ENCODE measurements at regions not wholly inside any gene's neighbourhood (a gene's known extent, or its start where the extent isn't known, plus 50 kb on each side); places are given as distances from the start of the nearest gene placed in this dataset.
"Not testable (repeated sequence)": the region's sequence is repeated elsewhere in the genome, so short reads cannot be mapped to it uniquely, and the experiment has no call there.

DNA sequence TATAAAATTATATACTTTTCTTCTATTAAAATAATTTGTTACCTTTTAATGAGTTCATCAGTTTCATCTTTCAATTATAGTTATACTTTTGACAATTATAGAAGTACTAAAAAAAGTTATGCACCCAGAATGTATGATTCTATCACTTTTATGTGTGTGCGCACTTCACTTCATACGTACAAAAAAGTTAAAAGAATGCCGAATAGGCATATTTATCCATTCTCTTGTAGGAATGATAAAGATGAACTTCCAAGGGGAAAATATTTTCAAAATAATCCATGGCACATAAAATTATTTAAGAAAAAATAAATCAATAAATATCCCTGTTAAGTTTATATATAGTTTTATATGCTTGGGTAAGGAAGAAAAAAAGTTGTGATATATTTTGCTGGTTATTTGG is 166.9 kb upstream of the PRSS1 start:
- no peaks in the 10 kb centered on the region for H3K36me3 ChIP-seq (replicated peaks in 1 of 2)
- 91 to 98% (median 96%) methylated on average over 3 of the region's 3 CpGs for WGBS, 4 donors
- H3K4me1 ChIP-seq (replicated peaks in 1 of 2), result no peaks in the 10 kb centered on the region
- intact Hi-C loops (cut with DNase I), result no loop called here
- no peaks in the 10 kb centered on the region for H3K9me3 ChIP-seq (replicated peaks in 1 of 3)
- no peak overlapping the region for H3K27ac ChIP-seq
- DNase-seq, result no peak
- H3K27me3 ChIP-seq, result no peaks in the 10 kb centered on the region
- no peak overlapping the region for H3K4me3 ChIP-seq
- no peak for TF ChIP-seq POLR2A (IDR thresholded peaks at IDR 0.05)

DNA sequence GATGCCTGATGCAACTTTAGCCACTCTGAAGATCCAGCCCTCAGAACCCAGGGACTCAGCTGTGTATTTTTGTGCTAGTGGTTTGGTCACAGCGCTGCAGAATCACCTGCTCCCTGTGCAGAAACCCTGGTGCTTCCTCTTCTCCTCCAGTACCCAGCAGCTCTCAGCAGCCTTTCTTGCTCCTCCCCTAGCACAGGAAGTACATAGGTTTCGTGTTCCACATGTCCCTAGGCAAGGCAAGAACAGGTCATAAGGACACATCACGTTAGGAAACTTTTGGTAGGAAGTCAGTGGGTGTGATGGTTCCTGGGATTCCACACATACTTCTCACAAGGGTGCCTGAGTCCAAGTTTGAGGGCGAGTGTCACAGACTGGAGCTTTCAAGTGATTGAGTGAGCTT is 167.9 kb upstream of the PRSS1 start:
- H3K9me3 ChIP-seq (replicated peaks in 1 of 3), result no peaks in the 10 kb centered on the region
- 47 to 61% (median 51%) methylated on average over 4 of the region's 4 CpGs for WGBS, 4 donors
- no peaks in the 10 kb centered on the region for H3K27me3 ChIP-seq
- intact Hi-C loops (cut with DNase I), result no loop called here
- H3K36me3 ChIP-seq (replicated peaks in 1 of 2), result no peaks in the 10 kb centered on the region
- DNase-seq, result no peak
- no peaks in the 10 kb centered on the region for H3K4me1 ChIP-seq (replicated peaks in 1 of 2)
- TF ChIP-seq, protein P1, sequence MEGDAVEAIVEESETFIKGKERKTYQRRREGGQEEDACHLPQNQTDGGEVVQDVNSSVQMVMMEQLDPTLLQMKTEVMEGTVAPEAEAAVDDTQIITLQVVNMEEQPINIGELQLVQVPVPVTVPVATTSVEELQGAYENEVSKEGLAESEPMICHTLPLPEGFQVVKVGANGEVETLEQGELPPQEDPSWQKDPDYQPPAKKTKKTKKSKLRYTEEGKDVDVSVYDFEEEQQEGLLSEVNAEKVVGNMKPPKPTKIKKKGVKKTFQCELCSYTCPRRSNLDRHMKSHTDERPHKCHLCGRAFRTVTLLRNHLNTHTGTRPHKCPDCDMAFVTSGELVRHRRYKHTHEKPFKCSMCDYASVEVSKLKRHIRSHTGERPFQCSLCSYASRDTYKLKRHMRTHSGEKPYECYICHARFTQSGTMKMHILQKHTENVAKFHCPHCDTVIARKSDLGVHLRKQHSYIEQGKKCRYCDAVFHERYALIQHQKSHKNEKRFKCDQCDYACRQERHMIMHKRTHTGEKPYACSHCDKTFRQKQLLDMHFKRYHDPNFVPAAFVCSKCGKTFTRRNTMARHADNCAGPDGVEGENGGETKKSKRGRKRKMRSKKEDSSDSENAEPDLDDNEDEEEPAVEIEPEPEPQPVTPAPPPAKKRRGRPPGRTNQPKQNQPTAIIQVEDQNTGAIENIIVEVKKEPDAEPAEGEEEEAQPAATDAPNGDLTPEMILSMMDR (IDR thresholded peaks at IDR 0.05), result no peak
- no peak for TF ChIP-seq POLR2A (IDR thresholded peaks at IDR 0.05)
- no peak overlapping the region for H3K4me3 ChIP-seq
- no peak overlapping the region for H3K27ac ChIP-seq

DNA sequence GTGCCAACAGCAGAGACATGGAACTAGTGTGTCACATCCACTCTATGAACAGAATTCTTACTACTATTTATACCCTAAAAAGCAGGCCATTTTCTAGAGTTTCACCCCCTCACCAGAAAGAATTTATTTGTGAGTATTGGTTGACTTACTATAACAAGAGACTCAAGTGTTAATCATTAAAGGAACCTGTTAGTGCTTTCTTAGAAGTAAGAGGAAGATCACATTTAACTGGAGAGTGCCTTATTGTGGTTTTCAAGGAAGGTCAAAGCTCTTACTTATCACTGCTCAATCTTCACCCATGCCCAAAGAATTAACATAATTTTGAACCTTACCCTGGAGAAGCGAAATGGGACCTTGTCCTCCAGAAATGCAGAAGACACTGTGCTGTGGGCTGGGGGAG is 169.3 kb upstream of the PRSS1 start:
- Histone ChIP-seq H3K27me3 (no peaks in the 10 kb centered on the region), H3K4me3 (no peak overlapping the region), H3K36me3 (replicated peaks in 1 of 2) (no peaks in the 10 kb centered on the region), H3K4me1 (replicated peaks in 1 of 2) (no peaks in the 10 kb centered on the region), H3K27ac (no peak overlapping the region), H3K9me3 (replicated peaks in 1 of 3) (no peaks in the 10 kb centered on the region)
- intact Hi-C loops (cut with DNase I), result no loop called here
- no peak for TF ChIP-seq POLR2A (IDR thresholded peaks at IDR 0.05)
- TF ChIP-seq, protein P1 (IDR thresholded peaks at IDR 0.05), result no peak
- WGBS, 4 donors, result 78 to 92% (median 87%) methylated on average over 1 of the region's 1 CpG
- DNase-seq, result no peak

- DNase-seq; H3K27ac ChIP-seq; H3K4me1 ChIP-seq (replicated peaks in 1 of 2); H3K9me3 ChIP-seq (replicated peaks in 1 of 3); H3K27me3 ChIP-seq; intact Hi-C loops (cut with DNase I); H3K36me3 ChIP-seq (replicated peaks in 1 of 2); H3K4me3 ChIP-seq: not testable (repeated sequence)
- WGBS, 4 donors, result 89 to 95% (median 91%) methylated on average over 7 to 24 of the region's 25 CpGs
Measured at GRCh38 chr7:142575351-142575750, 173.9 kb upstream of the PRSS1 start.

GRCh38 chr7:142571581-142571980 is 177.7 kb upstream of the PRSS1 start:
- WGBS, 4 donors, result 63 to 76% (median 70%) methylated on average over 3 of the region's 3 CpGs
- Histone ChIP-seq H3K4me1 (replicated peaks in 1 of 2) (no peaks in the 10 kb centered on the region), H3K27ac (no peak overlapping the region), H3K4me3 (no peak overlapping the region), H3K36me3 (replicated peaks in 1 of 2) (no peaks in the 10 kb centered on the region), H3K27me3 (no peaks in the 10 kb centered on the region), H3K9me3 (replicated peaks in 1 of 3) (no peaks in the 10 kb centered on the region)
- DNase-seq, result no peak
- intact Hi-C loops (cut with DNase I), result no loop called here
- TF ChIP-seq, protein P1 (IDR thresholded peaks at IDR 0.05), result no peak
- TF ChIP-seq POLR2A (IDR thresholded peaks at IDR 0.05), result no peak
